ENCODE measurements at regions not wholly inside any gene's neighbourhood (a gene's known extent, or its start where the extent isn't known, plus 50 kb on each side); places are given as distances from the start of the nearest gene placed in this dataset.

- ATAC-seq, result peak in 1 of 4 donors; percentile 36
- intact Hi-C loops (cut with DNase I), result no loop called here
- Histone ChIP-seq H3K27ac (no peak overlapping the region), H3K9me3 (no peaks in the 10 kb centered on the region), H3K4me1 (no peaks in the 10 kb centered on the region), H3K4me3 (no peak overlapping the region), H3K27me3 (ENCODE audit: insufficient read depth in 3 of 3, low read length in 2 of 3) (peaks cover 0 to 1% (median 0%) of the 10 kb centered on the region in 3 donors), H3K36me3 (ENCODE audit: insufficient read depth in 1 of 2, low read depth in 1 of 2) (no peaks in the 10 kb centered on the region)
- DNase-seq, result no peak
- TF ChIP-seq CTCF (IDR thresholded peaks at IDR 0.05), result no peak
- 15 to 38% (median 35%) methylated on average over 1 of the region's 1 CpG for WGBS, 3 donors
Measured at GRCh38 chr6:133814238-133814637, 74.7 kb upstream of the TCF21 start.

- intact Hi-C loops (cut with DNase I), result no loop called here
- Histone ChIP-seq H3K36me3 (ENCODE audit: insufficient read depth in 1 of 2, low read depth in 1 of 2) (no peaks in the 10 kb centered on the region), H3K27me3 (ENCODE audit: insufficient read depth in 3 of 3, low read length in 2 of 3) (peaks cover 0 to 1% (median 0%) of the 10 kb centered on the region in 3 donors), H3K27ac (no peak overlapping the region), H3K4me3 (no peak overlapping the region), H3K9me3 (no peaks in the 10 kb centered on the region), H3K4me1 (no peaks in the 10 kb centered on the region)
- TF ChIP-seq CTCF (IDR thresholded peaks at IDR 0.05), result no peak
- peak in 1 of 4 donors; percentile 56 for ATAC-seq
- 40 to 83% (median 64%) methylated on average over 1 of the region's 1 CpG for WGBS, 3 donors
- DNase-seq, result no peak
Measured at GRCh38 chr6:133814797-133815196, 74.1 kb upstream of the TCF21 start.

GRCh38 chr6:133815313-133815712, 73.6 kb upstream of the TCF21 start:
- intact Hi-C loops (cut with DNase I), result no loop called here
- no peak for ATAC-seq
- TF ChIP-seq CTCF (IDR thresholded peaks at IDR 0.05), result no peak
- H3K27me3 ChIP-seq (ENCODE audit: insufficient read depth in 3 of 3, low read length in 2 of 3), result peaks cover 0 to 1% (median 0%) of the 10 kb centered on the region in 3 donors
- WGBS, 3 donors, result 50 to 66% (median 52%) methylated on average over 2 of the region's 2 CpGs
- H3K4me3 ChIP-seq, result no peak overlapping the region
- no peaks in the 10 kb centered on the region for H3K36me3 ChIP-seq (ENCODE audit: insufficient read depth in 1 of 2, low read depth in 1 of 2)
- no peaks in the 10 kb centered on the region for H3K4me1 ChIP-seq
- H3K27ac ChIP-seq, result no peak overlapping the region
- DNase-seq, result no peak
- no peaks in the 10 kb centered on the region for H3K9me3 ChIP-seq

- DNase-seq, result no peak
- no peaks in the 10 kb centered on the region for H3K9me3 ChIP-seq
- H3K4me3 ChIP-seq, result no peak overlapping the region
- H3K36me3 ChIP-seq (ENCODE audit: insufficient read depth in 1 of 2, low read depth in 1 of 2), result no peaks in the 10 kb centered on the region
- no peak overlapping the region for H3K27ac ChIP-seq
- no peaks in the 10 kb centered on the region for H3K27me3 ChIP-seq (ENCODE audit: insufficient read depth in 3 of 3, low read length in 2 of 3)
- WGBS, 3 donors, result 41 to 51% (median 51%) methylated on average over 1 of the region's 1 CpG
- intact Hi-C loops (cut with DNase I), result no loop called here
- TF ChIP-seq CTCF (IDR thresholded peaks at IDR 0.05), result no peak
- H3K4me1 ChIP-seq, result no peaks in the 10 kb centered on the region
- no peak for ATAC-seq
Measured at GRCh38 chr6:133816171-133816570, 72.7 kb upstream of the TCF21 start.

- intact Hi-C loops (cut with DNase I), result no loop called here
- DNase-seq, result no peak
- no peak for ATAC-seq
- Histone ChIP-seq H3K4me1 (no peaks in the 10 kb centered on the region), H3K27ac (no peak overlapping the region), H3K36me3 (ENCODE audit: insufficient read depth in 1 of 2, low read depth in 1 of 2) (no peaks in the 10 kb centered on the region), H3K4me3 (no peak overlapping the region), H3K9me3 (no peaks in the 10 kb centered on the region), H3K27me3 (ENCODE audit: insufficient read depth in 3 of 3, low read length in 2 of 3) (no peaks in the 10 kb centered on the region)
- WGBS, 3 donors, result 81 to 85% (median 84%) methylated on average over 9 of the region's 9 CpGs
- peak; percentile 39 for TF ChIP-seq CTCF (IDR thresholded peaks at IDR 0.05)
Measured at GRCh38 chr6:133817460-133818047, 71.4 kb upstream of the TCF21 start.

Measured in psoas muscle (tissue), 7 donors.